ENCODE measurements at regions not wholly inside any gene's neighbourhood (a gene's known extent, or its start where the extent isn't known, plus 50 kb on each side); places are given as distances from the start of the nearest gene placed in this dataset.

GRCh38 chr6:20327141-20327540 lies 74.5 kb upstream of the E2F3 start:
- TF ChIP-seq POLR2A (IDR thresholded peaks at IDR 0.05) = no peak
- no peak for TF ChIP-seq CTCF (IDR thresholded peaks at IDR 0.05)

All from breast epithelium (tissue), 3 donors.